HG02884 (cell line): ENCODE measurements at regions not wholly inside any gene's neighbourhood (a gene's known extent, or its start where the extent isn't known, plus 50 kb on each side); places are given as distances from the start of the nearest gene placed in this dataset.
"Not testable (repeated sequence)": the region's sequence is repeated elsewhere in the genome, so short reads cannot be mapped to it uniquely, and the experiment has no call there.

Source experiments
- ATAC-seq: cut with Tn5 transposase; IDR thresholded peaks from one replicate; pipeline ENCODE4 v1.9.1; 2021; ENCODE audit warnings: mild to moderate bottlenecking, moderate library complexity; ENCODE audit not compliant: unreplicated experiment

DNA sequence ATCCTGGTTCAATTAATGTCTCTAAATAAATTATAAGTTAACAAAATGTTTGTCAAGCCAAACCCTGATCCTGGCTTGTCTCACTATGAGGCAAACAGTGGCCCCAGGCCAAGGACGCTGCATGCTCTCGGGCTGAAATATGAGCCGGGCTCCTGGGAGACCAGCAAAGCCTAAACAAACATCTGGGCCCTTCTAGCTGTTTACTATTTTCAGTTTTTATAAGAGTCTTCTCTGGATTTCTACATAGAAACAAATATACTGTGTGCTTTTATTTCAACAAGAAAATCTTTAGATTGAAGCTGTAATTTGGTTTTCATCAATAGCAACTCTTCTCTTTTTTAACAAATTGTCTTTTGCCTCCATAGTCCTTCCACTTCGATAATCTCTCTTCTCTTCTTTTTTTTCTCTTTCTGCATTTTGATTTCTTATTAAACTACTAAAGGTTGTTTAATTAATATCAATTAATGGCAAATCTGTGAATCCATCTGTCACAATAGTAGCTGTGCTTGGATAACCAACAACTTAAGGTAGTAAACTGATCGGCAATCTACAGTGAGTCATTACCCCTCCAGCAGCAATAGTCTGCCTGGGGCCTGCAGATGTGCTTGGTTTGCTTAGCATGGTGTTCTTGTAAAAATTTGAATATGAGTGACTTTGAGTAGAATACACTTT lies 83.3 kb upstream of the DNAJC1 start:
- ATAC-seq = no peak

DNA sequence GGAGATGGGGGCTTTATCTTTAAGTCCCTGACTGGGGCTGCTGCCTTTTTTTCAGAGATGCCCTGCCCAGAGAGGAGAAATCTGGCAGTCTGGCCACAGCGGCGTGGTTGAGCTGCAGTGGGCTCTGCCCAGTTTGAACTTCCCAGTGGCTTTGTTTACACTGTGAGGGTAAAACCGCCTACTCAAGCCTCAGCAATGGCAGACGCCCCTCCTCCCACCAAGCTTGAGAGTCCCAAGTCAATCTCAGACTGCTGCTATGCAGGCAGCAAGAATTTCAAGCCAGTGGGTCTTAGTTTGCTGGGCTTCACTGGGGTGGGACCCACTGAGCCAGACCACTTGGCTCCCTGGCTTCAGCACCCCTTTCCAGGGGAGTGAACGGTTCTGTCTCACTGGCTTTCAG lies 76.4 kb upstream of the DNAJC1 start:
- ATAC-seq = not testable (repeated sequence)

DNA sequence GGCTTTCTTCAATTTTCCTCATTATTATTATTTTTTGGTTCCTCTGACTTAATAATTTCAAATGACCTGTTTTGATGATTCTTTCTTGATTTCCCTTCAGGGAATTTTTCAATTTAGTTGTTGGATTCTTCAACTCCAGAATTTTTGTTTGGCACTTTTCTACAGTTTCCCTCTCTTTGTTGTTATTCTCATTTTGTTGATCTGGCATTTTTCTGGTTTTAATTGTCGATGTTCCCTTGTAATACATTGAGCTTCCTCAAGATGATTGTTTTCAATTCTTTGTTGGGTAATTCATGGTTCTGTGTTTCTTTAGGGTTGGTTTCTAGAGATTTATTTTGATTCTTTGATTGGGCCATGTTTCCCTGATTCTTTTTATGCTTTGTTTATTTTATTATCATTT lies 67.8 kb upstream of the DNAJC1 start:
- ATAC-seq = no peak

DNA sequence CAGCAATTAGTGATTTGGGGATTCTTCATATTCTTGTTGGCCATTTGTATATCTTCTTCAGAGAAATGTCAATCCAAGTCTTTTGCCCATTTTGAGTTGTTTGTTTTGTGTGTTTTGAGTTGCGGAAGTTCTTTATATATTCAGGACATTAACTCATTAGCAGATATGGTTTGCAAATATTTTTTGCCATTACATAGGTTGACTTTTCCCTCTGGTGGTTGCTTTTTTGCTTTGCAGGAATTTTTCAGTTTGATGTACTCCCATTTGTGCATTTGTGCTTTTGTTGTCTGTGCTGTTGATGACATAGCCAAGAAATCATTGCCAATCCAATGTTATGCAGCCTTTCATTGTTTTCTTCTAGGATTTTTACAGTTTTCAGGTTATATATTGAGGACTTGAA lies 63.6 kb upstream of the DNAJC1 start:
- no peak for ATAC-seq

DNA sequence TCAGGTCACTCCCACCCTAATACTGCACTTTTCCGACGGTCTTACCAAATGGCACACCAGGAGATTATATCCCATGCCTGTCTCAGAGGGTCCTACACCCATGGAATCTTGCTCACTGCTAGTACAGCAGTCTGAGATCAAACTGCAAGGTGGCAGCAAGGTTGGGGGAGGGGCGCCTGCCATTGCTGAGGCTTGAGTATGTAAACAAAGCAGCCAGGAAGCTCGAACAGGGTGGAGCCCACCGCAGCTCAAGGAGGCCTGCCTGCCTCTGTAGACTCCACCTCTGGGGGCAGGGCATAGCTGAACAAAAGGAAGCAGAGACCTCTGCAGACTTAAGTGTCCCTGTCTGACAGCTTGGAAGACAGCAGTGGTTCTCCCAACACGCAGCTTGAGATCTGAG lies 57.5 kb upstream of the DNAJC1 start:
- ATAC-seq = not testable (repeated sequence)

DNA sequence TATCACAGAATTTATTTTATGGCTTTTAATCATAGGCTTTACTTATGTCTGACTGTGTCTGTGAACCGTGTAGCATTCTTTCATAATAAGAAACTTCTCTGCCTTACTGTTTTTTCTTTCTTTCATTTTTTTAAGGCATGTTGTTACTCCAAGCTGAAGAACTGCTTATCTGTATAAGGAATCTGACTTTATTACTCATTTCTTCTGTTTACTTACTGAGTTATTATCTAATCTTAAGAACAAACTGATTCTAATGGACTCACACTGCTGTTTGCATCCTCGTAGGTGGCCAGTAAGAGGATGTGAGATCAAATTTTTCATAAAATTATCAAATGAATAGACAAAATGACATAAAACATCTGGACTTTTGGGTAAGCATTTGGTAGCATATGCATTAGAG lies 54.7 kb upstream of the DNAJC1 start:
- ATAC-seq = no peak

DNA sequence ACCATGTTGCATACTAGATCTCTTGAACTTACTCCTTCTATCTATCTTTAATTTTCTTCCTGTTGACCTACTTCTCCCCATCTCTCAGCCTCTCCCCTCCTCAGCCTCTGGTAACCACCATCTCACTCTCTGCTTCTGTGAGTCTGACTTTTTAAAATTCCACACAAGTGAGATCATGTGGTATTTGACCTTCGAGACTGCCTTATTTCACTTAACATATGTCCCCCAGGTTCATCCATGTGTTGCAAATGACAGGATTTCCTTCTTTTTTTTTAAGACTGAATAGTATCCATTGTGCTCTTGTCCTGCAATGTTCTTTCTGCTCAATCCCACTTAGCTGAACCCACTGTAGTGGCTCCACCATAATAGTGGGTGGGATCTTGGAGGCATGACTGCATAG lies 51.4 kb upstream of the DNAJC1 start:
- ATAC-seq = no peak
